AG04450 (cell line): ENCODE measurements at regions not wholly inside any gene's neighbourhood (a gene's known extent, or its start where the extent isn't known, plus 50 kb on each side); places are given as distances from the start of the nearest gene placed in this dataset.

Experiments
- CTCF ChIA-PET: fragments of 300-600, 350-600 bp; formaldehyde crosslinking; extraction: SDS; loops from one replicate; lab custom pipeline; 2022; ENCODE audit warnings: antibody characterized with exemption, inconsistent platforms; lab: Charles Lee
- POLR2A ChIA-PET: fragments of 350-600 bp; formaldehyde crosslinking; extraction: SDS; loops from one replicate; lab custom pipeline; 2021; ENCODE audit warnings: antibody characterized with exemption, inconsistent platforms; lab: Yijun Ruan, JAX
- DNase-seq: peaks from one replicate; pipeline ENCODE4 v3.0.0-alpha.2; 2011; ENCODE audit warnings: low read depth, low spot score
- H3K27ac ChIP-seq: one replicate; pipeline ENCODE4 v1.5.1; 2012; ENCODE audit warnings: low read depth, low read length, control low read depth
- H3K27me3 ChIP-seq: one replicate; pipeline ENCODE4 v1.6.0; 2012; ENCODE audit warnings: low read length; ENCODE audit not compliant: control insufficient read depth, insufficient read depth
- H3K4me3 ChIP-seq: 2 replicates; pipeline ENCODE4 v1.5.1; 2011; ENCODE audit warnings: mild to moderate bottlenecking, low read depth, low read length, control low read depth
- H3K9me3 ChIP-seq: 2 replicates; pipeline ENCODE4 v1.5.1; 2012; ENCODE audit warnings: low read length; ENCODE audit not compliant: control insufficient read depth, insufficient read depth
- TF ChIP-seq, protein P1 (sequence below): IDR thresholded peaks from 2 replicates; pipeline ENCODE4 v1.5.1; 2011; ENCODE audit warnings: low read depth, low read length, control low read depth, inconsistent platforms

DNA sequence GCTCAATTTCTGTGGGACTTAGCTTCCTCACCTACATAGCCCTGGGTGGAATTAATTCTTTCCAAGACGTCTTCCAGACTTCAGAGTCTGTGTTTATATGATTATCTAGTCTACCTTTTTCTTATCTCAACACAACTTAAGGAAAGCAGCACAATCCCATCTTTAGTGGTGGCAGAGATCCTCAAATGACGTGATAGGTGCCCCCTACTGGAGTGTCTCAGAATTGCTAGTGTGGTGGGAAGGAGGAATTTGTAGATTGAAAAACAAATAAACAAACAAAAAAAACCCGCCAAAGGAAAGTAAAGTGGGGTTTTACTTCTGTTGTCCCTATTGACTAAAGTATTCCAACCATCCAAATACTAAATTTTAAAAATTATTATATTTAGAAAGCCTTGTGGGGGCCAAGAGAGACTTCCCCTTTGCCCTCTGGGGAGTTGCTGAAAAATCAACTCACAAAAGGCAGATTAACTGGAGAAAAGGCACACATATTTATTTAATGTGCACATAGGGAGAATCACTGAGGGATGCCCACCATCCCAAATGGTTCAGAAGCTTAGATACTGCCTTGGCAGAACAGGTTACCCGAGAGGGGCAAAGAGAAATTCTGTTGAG lies 283.3 kb downstream of the TMEM167A start:
- Histone ChIP-seq H3K4me3 (no peak overlapping the region), H3K27me3 (no peaks in the 10 kb centered on the region), H3K9me3 (no peaks in the 10 kb centered on the region), H3K27ac (no peak overlapping the region)
- POLR2A ChIA-PET: no interaction called here
- CTCF ChIA-PET: interaction anchor here (0.6 to 3.1 kb wide), 2 partner anchors 443 to 590 kb away, joined by 3 to 17 read pairs; no protein-coding TSS in a partner anchor
- DNase-seq: no peak
- TF ChIP-seq, protein P1, sequence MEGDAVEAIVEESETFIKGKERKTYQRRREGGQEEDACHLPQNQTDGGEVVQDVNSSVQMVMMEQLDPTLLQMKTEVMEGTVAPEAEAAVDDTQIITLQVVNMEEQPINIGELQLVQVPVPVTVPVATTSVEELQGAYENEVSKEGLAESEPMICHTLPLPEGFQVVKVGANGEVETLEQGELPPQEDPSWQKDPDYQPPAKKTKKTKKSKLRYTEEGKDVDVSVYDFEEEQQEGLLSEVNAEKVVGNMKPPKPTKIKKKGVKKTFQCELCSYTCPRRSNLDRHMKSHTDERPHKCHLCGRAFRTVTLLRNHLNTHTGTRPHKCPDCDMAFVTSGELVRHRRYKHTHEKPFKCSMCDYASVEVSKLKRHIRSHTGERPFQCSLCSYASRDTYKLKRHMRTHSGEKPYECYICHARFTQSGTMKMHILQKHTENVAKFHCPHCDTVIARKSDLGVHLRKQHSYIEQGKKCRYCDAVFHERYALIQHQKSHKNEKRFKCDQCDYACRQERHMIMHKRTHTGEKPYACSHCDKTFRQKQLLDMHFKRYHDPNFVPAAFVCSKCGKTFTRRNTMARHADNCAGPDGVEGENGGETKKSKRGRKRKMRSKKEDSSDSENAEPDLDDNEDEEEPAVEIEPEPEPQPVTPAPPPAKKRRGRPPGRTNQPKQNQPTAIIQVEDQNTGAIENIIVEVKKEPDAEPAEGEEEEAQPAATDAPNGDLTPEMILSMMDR: peak; percentile 66

DNA sequence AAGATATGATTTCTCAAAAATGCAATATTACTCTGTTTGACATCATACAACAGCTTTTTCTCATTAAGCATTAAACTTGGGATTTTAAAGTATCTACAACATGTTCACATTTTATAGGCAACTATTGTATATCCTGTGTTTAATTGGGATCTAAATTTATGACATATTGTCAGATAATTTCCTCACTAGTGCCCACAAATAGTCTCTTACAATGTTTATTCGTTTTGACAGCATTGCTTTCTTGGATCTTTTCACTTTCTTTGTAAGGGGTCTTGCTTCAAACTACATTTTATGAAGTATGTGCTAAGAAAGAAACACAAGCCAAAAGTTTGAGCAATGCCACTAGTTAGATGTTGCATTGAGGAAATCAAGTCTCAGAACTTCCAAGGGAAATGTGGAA lies 285.1 kb downstream of the TMEM167A start:
- TF ChIP-seq, protein P1: no peak
- no peak for DNase-seq
- Histone ChIP-seq H3K9me3 (no peaks in the 10 kb centered on the region), H3K27ac (no peak overlapping the region), H3K27me3 (no peaks in the 10 kb centered on the region), H3K4me3 (no peak overlapping the region)
- ChIA-PET CTCF (no interaction called here), POLR2A (no interaction called here)

DNA sequence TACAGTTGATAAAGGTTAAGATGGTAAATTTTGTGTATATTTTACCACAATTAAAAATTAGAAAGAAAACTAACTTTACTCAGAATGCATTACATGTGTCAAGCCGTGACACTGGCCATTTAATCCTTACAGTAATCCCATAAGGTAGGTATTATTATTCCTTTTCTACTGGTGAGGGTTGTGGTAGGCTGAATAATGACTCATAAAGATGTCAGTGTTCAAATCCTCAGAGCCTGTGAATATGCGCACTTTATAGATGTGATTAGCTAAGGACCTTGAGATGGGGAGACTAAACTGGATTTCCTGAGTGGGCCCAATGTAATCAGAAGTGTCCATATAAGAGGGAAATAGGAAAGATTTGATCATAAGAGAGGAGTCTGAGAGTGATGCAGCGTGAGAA lies 288.1 kb downstream of the TMEM167A start:
- ChIA-PET POLR2A (no interaction called here), CTCF (no interaction called here)
- no peaks in the 10 kb centered on the region for H3K9me3 ChIP-seq
- H3K27ac ChIP-seq: no peak overlapping the region
- H3K4me3 ChIP-seq: no peak overlapping the region
- no peaks in the 10 kb centered on the region for H3K27me3 ChIP-seq
- DNase-seq: no peak
- TF ChIP-seq, protein P1: no peak

DNA sequence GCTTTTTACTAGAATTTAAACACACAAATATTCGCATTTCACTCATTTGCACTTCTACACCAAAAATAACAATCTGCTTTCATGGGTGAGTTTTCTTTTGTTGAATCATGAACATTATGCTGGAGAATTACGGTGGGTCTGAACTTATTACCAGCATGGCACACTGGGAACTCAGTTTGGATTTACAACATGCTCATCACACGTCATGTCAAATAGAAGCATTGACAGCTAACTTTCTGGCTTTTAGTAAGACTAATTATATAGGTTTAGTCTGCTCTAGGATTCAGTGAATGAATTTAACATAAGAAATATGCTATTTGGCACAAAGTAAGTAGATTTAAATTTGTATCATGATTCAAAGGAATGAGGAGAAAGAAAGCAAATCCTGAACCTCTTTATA lies 290.4 kb downstream of the TMEM167A start:
- ChIA-PET CTCF (no interaction called here), POLR2A (no interaction called here)
- H3K27ac ChIP-seq: no peak overlapping the region
- H3K9me3 ChIP-seq: no peaks in the 10 kb centered on the region
- no peak overlapping the region for H3K4me3 ChIP-seq
- H3K27me3 ChIP-seq: no peaks in the 10 kb centered on the region
- no peak for DNase-seq
- TF ChIP-seq, protein P1: no peak

DNA sequence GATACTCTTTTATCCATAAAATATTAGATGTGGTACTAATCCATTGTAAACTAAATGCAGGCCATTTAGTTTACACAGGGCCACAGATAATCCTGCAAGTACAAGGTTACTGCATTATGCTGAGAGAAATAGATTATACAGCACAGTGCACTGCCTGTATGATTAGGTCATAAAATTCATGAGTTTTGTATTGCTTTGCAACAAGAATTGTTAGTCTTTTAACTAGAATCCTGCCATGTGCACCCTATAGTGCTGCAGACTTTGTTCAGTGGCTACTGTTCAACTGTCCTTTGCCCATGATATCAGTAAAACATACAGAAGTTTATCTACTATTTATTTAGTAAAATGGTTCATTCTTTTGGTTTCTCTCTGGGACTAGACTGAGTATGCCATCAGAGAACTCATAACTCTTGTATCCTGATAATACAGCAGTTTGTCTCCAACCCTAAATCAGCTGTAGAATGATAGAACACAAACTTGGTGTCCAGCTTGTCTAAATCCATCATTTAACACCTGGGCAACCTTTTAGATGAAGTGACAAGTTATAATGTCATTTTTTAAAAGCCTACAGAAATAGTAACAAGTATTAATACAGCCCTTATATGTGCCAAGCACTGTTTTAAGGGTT lies 291.2 kb downstream of the TMEM167A start:
- TF ChIP-seq, protein P1: no peak
- ChIA-PET CTCF (interaction anchor here (0.6 kb wide), 1 partner anchor 845 kb away, joined by 3 read pairs; no protein-coding TSS in a partner anchor), POLR2A (no interaction called here)
- Histone ChIP-seq H3K4me3 (no peak overlapping the region), H3K9me3 (no peaks in the 10 kb centered on the region), H3K27me3 (no peaks in the 10 kb centered on the region), H3K27ac (no peak overlapping the region)
- DNase-seq: no peak
